ACHN (cell line): ENCODE measurements at regions not wholly inside any gene's neighbourhood (a gene's known extent, or its start where the extent isn't known, plus 50 kb on each side); places are given as distances from the start of the nearest gene placed in this dataset.

Source experiments
- DNase-seq: peaks from one replicate; pipeline ENCODE4 v3.0.0-alpha.2; 2015
- in situ Hi-C: cut with HindIII; loops from 2 replicates; pipeline ENCODE4 v1.10.0; 2017; ENCODE audit warnings: low sequenced_read_pairs, low pct_ligation_motif_present, low pct_unique_long_range_greater_than_20kb

DNA sequence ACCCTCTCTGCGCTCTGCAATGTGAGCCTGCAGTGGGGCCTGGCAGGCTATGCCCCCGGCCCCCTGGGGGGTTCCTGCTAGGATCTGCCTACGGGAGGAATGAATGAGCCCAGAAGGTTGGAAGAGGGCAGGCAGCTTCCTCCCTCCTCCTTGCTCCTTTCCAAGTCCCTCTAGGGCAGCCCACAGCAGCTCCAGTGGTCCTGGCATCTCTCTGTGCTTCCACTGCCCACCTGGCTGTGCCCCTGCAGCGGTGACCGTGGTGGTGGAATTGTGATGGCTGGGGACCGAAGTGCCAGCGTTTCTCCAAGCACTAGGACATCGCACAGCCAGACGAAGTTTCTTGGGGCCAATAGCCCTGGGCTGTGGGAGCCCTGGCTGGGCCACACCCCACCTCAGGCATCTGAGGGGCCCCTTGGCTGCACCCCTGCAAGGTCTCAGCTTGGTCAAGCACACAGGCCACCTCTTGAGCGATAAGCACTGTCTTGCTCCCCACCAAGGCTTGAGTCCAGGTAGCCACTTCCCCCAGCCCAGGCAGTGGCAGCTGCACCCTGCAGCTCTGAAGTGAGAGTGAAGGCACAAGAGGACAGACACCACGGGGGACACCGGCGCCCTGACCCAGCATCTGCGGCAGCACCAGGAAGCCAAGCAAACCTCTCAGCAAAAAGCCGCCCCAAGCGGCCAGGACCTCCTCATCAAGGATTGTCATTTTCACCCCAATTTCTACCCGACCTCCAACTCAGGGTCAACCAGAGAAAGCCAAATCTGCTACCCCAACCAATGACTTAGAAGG is 346.3 kb downstream of the CTTN start:
- DNase-seq: no peak
- in situ Hi-C loops: no loop called here

DNA sequence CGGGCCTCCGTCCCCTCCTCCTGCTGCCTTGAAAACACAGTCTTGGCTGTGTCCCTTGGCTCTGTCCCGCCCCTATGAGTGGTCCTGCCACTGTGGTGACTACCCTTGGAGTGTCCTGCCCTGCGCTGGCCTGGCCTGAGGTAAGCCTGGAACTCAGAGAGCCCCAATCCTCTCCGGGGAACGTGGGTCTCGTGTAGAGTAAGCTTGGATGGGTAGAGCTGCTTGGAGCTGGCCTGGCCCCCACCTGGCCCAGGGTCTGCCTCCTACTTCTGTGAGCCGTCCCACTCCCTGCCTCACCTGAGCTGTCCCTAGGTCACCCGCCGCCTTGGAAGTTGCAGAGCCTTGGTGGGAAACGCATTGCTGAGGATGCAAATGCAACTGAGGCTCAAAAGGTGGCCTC is 347.1 kb downstream of the CTTN start:
- in situ Hi-C loops: no loop called here
- DNase-seq: no peak

DNA sequence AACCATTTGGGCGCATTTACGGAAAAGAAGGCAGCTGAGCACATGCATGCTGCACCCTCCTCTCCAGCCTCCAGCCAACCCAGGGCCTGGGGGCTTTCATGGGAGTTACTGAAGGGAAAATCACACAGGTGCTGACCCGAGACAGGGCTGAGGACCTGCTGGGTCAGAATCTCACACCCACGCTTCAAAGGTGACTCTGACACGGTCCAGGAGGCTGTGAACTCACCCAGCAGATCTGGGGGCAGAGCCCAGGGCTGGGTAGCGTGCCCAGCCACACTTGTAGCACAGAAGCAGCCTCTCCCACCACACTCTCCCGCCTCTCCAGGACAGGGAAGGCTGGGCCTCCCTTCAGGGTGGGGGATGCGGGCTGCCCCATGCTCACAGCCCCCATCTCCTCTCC is 347.6 kb downstream of the CTTN start:
- in situ Hi-C loops: no loop called here
- no peak for DNase-seq

DNA sequence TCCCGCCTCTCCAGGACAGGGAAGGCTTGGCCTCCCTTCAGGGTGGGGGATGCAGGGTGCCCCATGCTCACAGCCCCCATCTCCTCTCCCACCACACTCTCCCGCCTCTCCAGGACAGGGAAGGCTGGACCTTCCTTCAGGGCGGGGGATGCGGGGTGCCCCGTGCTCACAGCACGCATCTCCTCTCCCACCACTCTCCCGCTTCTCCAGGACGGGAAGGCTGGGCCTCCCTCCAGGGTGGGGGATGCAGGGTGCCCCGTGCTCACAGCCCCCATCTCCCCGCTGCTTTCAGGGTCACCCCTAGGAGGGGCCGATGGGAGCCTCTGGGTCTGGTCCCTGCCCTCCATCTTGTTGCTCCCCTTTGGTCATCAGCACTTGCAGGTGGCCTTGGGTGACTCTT is 348.0 kb downstream of the CTTN start:
- no peak for DNase-seq
- in situ Hi-C loops: no loop called here

DNA sequence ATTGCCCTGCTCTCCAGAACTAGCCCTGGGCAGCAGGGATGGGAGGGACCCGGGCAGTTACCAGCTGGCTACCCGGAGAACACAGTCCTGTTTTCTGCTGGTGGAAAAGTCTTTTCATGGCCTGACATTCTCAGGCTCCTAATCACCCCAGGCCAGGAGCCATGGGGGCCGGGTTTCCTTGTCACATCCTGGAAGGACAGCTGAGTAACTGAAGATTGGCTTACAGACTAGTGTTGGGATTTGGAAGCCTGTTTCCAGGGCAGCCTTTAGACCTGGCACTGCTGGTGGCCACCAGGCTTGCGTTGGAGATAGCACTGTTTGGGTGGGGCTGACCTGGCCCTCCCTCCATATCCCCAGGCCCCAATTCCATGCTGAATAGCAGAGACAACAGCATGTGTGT is 349.0 kb downstream of the CTTN start:
- no peak for DNase-seq
- in situ Hi-C loops: no loop called here

DNA sequence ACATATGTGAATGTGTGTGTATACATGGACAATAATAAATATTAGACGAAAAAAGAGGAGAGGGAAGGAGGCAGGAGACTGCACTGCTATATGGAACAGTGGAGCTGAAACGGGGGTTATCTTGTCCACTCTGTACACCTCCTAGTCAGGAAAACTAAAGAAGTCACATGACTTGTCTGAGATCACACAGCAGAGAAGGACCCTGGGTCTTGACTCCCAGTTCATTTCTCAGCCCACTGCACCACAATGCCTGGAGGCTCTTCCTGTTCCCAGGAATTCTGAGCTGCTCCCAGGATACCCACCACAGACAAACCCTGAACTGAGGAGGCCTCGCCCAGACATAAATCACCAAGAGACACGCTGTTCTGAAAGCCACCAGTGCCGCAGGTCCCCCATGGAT is 349.6 kb downstream of the CTTN start:
- in situ Hi-C loops: no loop called here
- no peak for DNase-seq

DNA sequence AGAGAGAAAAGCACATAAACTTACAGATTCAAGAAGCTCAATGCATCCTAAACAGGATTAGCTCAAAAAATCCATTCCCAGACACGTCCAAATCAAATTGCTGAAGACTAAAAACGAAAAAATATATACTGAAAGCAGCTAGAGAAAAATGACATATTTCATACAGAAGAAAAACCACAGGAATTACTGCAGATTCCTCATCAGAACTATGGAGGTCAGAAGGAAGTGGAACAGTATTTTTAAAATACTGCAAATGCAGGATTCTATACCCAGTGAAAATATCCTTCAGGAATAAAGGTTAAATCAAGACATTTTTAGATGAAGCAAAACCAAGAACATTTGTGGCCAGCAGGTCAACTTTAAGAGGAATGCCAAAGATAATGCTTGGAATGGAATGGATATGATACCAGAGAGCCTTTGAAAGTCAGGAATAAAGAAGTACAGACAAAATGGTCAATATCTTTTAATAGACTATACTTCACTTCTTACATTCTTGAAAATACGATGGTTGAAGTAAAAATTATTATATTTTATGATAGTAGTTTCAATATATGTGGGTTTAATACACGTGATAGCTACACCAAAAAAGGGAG is 352.9 kb downstream of the CTTN start:
- DNase-seq: peak; percentile 30
- in situ Hi-C loops: no loop called here

DNA sequence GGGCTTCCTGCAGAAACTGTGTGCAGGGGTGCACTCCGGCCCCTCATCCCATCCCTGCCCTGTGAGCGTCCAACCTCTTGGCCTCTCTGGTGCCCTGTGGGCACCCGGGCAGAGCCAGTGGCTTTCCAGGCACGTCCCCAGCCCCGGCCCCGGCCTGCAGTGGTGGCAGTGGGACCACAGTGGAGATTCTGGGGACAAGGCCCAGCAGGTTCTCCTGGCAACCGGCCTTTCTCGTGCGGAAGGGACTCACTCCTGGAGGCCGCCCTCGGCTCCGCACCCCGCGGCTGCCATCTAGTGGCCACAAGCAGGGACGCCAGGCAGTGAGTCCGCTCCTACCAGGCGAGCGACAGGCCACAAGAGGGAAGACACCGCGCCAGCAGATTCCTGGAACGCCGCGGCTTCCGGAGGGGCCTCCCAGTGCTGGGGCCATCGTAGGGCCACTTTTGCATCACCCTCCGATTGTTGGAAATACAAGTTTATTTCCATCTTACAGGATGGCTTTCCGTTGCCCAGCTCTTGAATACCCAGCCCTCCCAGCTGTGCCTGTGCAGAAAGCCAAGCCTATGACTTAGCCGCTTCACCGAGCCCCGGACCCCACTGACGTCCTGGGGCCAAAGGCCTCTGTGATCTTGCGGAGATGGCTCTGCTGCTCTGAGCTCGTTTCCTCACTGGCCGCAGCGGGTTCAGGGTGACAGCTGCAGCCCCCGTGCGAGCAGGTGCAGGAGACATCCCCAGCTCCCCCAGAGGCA is 357.3 kb downstream of the CTTN start:
- in situ Hi-C loops: no loop called here
- DNase-seq: peak; percentile 22

DNA sequence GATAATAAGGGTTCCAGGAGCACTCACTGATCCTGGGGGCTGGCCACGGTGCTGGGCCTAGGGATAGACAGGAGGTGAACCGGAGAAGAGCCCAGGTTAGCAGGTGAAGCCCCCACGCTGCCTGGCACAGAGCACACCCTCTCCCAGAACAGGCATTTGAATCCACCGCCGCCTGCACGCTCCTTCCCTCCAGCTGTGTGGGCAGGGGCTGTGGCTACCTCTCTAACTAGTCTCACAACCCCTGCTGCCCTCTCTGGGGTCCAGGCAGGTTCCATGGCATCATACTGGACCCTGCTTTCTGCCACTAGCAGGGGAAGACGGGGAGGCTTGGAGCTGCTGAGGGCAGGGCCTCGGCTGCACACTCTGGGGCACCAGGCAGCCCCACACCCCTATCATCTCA is 358.0 kb downstream of the CTTN start:
- in situ Hi-C loops: no loop called here
- no peak for DNase-seq

DNA sequence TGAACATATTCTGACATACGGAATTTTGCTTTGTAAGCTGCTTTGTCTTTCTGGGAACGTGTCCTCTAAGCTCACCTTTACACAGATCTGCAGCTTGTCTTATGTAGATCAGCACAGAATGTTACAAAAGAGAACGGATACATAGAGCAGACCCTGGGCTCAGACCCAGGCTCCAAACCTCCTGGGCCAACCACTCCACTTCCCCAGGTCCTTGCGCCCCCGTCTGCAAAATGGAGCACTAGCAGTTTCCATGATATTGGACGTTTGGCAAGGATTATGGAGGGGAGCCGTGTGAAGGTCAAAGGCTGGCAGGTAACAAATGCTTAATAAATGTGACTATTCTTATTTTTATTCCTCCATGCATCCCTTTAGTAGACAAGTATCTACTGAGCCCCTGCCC is 358.4 kb downstream of the CTTN start:
- no peak for DNase-seq
- in situ Hi-C loops: no loop called here

DNA sequence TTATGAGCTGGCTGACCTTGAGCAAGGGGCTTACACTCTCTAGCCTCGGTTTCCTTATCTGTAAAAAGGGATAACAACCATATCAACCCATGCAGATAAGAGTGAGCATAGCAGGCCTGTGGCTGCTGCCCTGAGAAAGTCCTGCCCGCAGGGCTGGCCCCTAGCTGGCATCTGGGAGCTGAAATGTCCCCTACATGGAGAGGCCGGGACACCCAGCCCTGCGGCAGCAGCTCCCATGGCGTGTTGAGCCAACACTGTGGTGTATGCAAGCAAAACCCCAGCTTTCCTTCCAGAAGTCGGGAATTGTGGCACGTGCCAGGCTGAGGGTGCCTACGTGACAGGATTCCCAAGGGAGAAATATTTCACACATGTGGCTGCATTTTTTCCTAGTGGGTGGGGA is 358.9 kb downstream of the CTTN start:
- DNase-seq: no peak
- in situ Hi-C loops: no loop called here

DNA sequence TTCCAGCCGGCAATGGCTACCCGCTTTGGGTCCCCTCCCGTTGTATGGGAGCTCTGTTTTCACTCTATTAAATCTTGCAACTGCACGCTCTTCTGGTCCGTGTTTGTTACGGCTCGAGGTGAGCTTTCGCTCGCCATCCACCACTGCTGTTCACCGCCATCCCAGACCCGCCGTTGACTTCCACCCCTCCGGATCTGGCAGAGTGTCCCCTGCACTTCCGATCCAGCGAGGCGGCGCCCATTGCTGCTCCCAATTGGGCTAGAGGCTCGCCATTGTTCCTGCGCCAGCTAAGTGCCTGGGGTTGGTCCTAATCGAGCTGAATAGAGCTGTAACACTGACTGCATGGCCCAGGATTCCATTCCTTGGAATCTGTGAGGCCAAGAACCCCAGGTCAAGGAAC is 359.9 kb downstream of the CTTN start:
- in situ Hi-C loops: no loop called here
- no peak for DNase-seq

DNA sequence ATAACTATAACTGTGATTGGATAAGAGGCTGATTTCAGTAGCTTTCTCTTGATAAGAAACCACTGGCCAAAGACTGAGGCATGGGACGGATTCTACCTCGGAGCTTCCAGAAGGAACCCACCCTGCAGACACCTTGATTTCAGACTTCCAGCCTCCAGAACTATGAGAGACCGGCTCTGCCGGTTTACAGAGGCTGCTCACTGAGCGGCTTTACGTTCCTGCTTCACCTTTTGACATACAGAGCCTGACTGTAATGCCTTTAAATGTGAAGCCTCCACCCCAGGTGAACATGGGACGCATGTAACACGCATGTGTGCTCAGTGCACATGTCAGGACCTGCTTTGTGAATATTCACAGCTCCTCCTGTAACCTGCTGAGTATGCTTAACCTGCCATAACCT is 361.5 kb downstream of the CTTN start:
- no peak for DNase-seq
- in situ Hi-C loops: no loop called here

DNA sequence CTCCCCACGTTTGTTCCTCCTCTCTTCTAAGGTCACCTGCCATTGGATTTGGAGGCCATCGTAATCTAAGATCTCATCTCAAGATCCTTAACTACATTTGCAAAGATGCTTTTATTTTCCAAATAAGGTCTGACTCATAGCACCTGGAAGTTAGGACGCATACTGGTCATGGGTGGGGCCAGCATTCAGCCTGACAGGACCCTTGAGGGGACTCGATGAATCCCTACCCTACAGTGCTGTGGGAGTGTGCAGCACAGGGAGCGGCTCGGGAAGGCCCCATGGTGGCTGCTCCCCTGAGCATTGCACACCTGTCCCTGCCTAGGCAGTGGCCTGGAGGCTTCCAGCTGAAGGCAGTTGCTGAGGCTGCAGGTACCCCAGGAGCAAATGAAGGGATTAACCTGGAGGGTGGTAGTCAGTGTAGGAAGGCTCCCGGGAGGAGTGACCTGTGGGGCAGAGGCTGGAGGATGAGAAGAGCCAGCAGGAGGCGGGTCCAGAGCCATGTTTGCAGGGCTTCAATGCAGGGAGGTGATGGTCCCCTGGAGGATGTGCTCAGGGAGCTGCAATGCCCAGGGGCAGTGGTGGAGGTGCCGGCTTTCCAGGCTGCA is 362.2 kb downstream of the CTTN start:
- in situ Hi-C loops: no loop called here
- no peak for DNase-seq

DNA sequence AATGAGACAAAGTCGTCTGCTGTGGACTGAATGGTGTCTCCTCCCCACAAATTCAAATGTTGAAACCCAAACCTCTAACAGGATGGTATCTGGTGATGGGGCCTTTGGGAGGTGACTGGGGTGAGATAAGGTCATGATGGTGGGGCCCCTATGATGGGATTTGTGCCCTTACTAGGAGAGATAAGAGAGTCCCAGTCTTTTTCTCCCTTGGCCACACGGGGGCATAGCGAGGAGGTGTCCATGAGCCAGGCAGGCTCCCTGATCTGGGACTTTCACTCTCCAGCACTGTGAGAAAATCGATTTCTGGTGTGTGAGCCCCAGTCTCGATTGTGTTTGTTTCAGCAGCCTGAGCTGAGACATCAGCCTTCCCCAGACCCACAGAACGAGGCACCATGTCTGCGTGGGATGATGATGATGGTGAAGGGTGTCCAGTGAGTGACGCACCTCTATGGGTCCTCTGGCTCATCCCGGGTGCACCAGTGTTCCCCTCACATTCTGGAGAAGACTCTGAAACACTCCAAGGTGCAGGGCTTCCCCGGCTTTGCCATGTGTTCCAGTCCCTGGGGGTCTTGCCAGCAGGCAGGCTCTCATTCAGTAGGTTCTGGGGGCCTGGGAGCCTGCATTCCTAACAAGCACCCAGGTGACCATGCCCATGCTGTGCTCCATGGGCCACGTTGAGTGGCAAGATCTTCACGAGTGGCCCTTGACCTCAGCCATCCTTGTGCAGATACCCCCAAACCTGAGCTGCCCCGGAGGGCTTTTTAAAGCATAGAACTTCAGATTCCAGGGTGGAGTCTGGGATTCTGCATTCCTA is 363.0 kb downstream of the CTTN start:
- no peak for DNase-seq
- in situ Hi-C loops: no loop called here

DNA sequence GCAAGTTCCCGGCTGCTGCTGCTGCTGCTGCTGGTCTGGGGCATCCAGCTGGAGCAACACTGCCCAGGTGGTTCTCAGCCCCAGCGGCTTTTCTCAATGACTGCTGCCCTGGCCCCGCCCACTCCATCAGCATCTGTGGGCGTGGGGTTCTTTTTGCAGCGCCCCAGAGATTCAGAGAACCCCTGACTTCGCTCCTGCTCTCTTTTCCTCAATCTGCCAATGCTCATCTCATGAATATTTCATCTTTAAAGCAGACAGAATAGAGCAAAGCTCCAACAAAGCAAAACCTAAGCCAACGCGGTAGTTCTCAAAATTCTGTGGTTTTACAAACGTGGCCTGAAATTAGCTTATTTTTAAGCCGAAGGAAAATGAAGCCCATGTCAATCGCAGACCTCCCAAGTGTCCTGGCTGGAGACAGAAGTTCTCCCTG is 363.6 kb downstream of the CTTN start:
- no peak for DNase-seq
- in situ Hi-C loops: no loop called here

DNA sequence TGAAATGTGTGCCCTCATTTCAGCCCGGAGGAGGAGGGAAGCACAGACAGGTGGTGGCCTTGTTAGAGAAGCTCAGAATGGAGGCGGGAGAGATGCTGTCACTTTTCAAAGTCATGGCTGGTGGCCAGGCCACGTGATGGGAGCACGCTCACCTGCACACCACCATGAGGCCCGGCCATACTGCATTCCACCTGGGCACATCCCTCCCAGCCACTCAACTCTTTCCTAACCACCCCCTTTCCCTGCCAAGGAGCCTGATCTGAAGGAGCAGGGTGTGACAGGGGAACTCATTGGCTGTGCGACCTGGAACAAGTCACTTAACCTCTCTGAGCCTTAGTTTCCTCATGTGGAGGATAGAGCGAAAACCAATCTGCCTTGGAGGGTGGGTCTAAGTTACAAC is 364.5 kb downstream of the CTTN start:
- DNase-seq: no peak
- in situ Hi-C loops: no loop called here

DNA sequence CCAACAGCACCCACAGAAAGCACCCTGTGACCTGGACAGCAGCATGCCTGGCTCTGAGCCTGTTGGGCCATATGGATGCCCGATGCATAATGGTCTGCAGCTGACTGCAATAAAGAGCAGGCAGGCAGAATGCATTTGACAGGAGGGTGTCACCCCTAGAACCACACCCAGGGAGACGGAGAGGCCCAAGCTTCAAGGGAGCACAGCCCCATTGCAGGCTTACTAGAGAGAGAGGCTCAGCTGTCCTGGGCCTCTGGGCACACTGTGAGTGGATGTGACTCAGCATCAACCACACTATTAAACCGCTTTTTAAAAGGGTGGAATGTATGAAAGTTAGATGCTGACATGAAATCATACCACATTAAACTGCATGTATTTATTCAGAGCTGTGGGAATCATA is 365.3 kb downstream of the CTTN start:
- DNase-seq: no peak

More for the DNA sequence above, 365.3 kb downstream of the CTTN start:
- in situ Hi-C loops: no loop called here
